ENCODE measurements at regions not wholly inside any gene's neighbourhood (a gene's known extent, or its start where the extent isn't known, plus 50 kb on each side); places are given as distances from the start of the nearest gene placed in this dataset.

- TF ChIP-seq CTCF (IDR thresholded peaks at IDR 0.05; ENCODE audit: low read depth, low read length): no peak
- no peak for TF ChIP-seq POLR2A (IDR thresholded peaks at IDR 0.05; ENCODE audit: extremely low read depth, insufficient read length)
- TF ChIP-seq, protein P1, sequence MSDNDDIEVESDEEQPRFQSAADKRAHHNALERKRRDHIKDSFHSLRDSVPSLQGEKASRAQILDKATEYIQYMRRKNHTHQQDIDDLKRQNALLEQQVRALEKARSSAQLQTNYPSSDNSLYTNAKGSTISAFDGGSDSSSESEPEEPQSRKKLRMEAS (IDR thresholded peaks at IDR 0.05; ENCODE audit: low read depth, low read length): no peak
Observed at GRCh38 chr20:6501061-6501460, 266.4 kb upstream of the BMP2 start.

All from NB4 (cell line).